GM18870 (cell line): ENCODE measurements at regions not wholly inside any gene's neighbourhood (a gene's known extent, or its start where the extent isn't known, plus 50 kb on each side); places are given as distances from the start of the nearest gene placed in this dataset.
"Not testable (repeated sequence)": the region's sequence is repeated elsewhere in the genome, so short reads cannot be mapped to it uniquely, and the experiment has no call there.

Source experiments
- ATAC-seq: cut with Tn5 transposase; IDR thresholded peaks from one replicate; pipeline ENCODE4 v1.9.1; 2021; ENCODE audit warnings: moderate library complexity; ENCODE audit not compliant: unreplicated experiment

DNA sequence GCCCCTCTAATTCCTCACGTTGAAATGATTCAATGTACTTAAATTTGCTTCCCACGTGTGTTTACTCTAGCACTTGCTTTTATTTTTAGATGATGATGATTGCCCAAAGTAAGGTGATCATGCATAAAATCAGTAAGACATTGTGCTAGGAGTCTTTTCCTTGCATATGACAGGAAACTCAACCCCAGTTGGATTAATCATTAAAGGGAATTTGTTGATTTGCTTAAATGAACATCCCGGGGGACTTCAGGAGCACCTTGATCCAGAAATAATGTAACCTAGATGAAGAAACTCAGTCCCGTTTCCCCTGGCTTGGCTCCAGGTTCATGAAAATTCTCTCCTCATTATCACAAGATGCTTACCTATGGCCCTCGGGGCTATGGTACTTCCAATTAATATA, 106.1 kb upstream of the STC2 start:
- no peak for ATAC-seq

DNA sequence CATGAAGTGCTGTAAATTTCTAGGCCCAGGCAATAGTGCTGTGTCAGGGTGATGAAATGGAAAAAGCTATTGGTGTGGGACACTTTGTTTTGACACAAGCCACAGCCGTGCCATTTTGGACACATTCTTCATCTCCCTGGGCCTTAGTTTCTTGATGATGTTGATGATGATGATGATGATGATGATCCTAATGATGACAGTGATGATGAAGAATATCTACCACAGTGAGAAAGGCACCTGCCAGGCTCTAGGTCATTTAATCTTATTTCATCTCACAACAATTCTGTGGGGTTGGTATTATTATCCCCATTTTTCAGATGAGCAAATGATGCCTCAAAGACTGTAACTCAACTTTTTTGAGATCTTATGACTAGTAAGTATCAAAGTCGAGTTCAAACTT, 102.2 kb upstream of the STC2 start:
- no peak for ATAC-seq

GRCh38 chr5:173429489-173430150, 101.4 kb upstream of the STC2 start:
- no peak for ATAC-seq

- ATAC-seq, result no peak
These were observed 95.4 kb upstream of the STC2 start for GRCh38 chr5:173423452-173424117.

DNA sequence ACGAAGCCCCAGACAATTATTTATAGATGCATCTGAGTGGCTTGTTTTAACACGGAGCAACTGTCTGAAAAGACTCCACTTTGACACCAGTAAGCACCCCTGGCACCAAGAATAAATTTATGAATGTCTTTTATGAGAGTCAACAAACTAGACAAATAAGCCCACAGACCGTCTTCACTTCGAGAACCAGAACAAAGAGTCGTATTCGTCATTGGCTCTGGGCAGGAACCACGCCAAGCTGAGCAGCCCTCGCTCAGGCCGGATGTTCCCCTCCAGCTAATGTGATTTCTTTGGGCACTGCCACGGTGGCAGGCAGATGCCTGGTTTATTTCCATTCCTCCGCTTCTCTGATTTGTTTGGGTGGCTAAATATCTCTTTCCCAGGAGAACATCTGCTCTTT, 91.9 kb upstream of the STC2 start:
- ATAC-seq, result no peak

- ATAC-seq, result no peak
These were observed 85.3 kb upstream of the STC2 start for GRCh38 chr5:173413471-173413982.

GRCh38 chr5:173412566-173412965, 84.4 kb upstream of the STC2 start:
- no peak for ATAC-seq

DNA sequence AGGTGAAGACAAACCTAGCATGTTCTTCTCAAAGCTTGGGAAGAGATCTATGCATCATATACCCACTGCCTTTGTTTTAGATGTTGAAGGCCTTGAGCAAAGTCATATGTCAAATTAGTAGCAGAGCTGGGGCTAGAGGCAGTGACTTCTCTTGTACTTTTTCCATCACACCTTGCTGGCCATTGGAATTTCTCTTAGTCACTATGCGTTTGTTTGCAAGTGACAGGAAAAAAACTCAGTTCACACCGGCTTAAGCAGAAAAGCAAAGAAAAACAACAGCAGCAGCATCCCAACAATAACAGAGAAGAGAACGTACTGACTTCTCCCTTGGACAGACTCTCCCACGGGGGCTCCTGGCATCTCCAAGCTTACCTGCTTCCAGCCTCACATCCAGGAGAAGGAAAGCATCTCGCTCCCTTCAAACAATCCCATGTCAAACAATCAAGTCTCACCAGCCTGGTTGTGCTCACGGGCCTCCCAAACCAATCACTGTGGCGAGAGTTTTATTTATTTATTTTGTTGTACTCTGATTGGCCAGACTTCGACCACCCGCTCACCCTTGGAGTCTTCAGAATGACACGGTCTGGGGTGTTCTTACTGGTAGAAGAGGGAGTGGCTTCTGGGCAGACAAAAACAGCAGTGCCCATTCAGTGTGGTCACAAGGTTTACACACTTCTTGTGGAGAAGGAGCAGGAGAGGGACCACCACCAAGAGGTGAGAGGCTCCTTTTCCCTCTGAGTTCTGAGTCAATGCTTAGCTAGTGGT, 83.8 kb upstream of the STC2 start:
- no peak for ATAC-seq

DNA sequence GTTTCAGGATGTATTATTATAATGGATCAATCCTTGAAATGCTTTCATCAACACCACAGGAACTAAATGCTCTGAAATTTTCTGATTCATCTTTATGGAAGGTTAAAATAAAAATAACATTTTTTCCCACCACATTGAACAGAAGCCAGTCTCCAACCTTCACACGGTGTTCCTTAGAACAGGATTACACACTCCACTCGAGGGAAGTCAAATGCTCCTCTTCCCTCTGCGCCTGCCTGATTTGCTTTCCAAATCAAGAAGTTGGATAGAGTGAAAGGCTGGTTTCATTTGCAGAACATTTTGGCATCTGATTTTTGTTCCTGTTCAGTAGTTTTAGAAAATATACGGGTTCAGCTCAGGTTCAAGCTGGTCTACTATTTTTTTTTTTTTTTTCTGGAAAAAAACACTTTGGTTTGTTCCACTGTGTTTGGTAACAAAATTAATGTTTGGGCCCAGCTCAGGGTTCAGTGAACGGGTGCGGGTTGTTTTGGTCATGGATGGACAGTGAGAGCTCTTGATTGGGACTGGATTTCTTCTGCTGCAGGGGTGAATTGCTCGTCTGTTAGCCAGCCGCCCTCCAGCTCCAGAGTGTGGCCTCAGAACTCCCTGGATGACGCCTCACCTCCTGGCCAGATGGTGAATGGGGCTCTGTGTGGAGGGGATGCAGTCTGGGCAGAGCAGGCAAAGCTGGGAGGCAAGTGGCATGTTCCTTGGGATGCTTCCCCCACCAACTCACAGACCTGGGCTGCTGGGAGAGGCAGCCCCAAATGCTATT, 82.4 kb upstream of the STC2 start:
- ATAC-seq, result no peak

DNA sequence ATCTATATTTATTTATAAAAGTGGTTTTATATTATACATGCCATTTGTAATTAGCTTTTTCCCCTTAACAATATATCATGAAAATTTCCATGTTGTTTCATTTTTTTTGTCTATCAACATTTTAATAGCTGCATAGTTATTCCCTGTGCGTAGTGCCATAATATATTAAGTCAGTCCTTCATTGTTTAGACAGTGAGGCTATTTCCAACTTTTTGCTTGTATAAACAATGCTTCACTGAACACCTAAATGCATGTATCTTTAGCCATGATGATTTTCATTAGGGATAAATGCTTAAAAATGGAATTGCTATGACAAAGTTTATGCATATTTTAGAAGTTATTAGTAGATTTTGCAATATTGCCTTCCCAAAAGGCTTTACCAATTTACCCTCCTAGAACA, 80.7 kb upstream of the STC2 start:
- ATAC-seq, result no peak

DNA sequence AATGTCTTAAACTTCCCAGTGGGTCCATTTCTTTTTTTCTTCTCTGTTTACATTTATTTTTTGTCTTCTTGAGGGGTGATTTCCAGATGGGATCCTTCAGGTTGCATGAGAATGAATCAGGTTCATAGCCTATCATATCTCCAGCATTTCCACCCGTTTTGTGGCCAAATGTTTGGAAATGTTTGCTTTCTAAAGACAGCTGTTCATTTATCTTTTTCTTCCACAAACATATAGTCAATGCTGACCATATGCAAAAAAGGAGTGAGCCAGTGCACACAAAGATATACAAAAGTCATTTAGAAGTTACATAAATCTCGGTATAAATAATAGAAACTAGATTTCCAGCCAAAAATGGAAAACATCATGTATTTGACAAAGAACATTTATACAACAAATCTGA, 71.6 kb upstream of the STC2 start:
- ATAC-seq, result no peak

- no peak for ATAC-seq
These were observed 69.3 kb upstream of the STC2 start for GRCh38 chr5:173397516-173397915.

- ATAC-seq, result no peak
These were observed 68.2 kb upstream of the STC2 start for GRCh38 chr5:173396311-173396993.

- no peak for ATAC-seq
These were observed 67.7 kb upstream of the STC2 start for GRCh38 chr5:173395933-173396308.

DNA sequence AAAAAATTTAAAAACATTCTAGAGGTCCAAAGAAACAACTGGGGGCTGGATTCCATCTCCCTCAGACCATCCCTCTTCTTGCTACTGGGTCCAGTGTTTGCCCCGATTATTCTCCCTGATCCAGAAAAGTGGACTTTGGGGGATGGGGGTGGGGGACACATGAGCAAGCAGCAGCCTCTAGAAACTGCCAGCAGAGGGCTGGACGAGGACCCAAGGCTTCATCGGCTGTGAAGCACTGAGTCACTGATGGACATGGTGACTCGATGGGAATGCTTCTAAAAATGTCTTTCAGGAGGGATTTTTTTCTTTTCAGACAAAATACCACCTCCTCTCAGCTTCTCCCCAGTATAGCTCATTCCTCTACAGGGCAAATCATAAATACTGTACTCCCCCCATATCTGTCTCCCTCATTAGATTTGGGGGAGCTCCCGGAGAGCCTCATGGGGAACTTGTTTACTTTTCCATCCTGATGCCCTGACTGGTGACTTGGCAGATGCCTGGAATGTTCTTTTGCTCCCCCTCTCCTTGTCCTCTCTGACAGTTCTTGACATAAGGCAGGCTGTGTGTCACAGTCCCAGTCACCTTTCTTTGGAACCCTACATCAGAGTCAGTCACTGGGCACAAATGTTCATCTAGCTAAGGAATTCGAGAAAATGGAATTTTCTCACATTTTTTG, 67.2 kb upstream of the STC2 start:
- ATAC-seq, result no peak

DNA sequence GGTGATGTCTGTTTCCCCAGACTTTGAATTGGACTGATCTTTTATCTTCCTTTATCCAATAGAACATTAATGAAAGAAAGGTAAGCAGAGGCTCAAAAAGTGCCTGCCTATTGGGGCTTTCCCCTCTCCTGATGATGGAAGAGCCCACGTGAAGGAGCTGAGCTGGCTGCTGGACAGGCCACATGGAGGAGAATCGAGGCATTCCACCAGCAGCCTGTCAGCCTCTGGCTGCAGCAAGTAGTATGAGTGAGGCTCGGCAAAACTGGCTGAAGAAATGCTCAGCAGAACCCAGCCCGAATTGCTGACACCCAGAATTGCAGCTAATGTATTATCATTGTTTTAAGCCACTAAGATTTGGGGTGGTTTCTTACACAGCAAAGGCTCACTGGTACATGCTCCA, 66.5 kb upstream of the STC2 start:
- no peak for ATAC-seq

GRCh38 chr5:173392172-173392571, 64.0 kb upstream of the STC2 start:
- ATAC-seq, result no peak

DNA sequence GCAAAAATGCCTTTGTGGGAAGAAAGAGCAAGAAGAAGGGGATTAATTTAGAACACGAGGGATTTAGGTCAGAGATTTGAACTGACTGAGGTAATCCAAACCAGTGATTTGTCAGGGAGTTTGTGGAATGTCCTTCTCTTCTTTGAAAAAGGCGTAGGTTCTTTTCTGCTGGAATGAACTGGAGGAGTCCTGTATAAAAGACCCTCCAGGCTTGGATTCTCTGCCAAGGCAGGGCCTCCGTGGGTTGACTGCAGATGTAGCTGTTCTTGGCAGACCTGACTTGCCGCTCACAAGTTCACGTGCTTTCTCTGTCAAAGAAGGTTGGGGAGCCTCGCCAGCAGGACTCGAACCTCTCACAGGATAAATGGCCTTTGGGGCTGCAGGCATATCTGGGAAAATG, 62.8 kb upstream of the STC2 start:
- no peak for ATAC-seq

DNA sequence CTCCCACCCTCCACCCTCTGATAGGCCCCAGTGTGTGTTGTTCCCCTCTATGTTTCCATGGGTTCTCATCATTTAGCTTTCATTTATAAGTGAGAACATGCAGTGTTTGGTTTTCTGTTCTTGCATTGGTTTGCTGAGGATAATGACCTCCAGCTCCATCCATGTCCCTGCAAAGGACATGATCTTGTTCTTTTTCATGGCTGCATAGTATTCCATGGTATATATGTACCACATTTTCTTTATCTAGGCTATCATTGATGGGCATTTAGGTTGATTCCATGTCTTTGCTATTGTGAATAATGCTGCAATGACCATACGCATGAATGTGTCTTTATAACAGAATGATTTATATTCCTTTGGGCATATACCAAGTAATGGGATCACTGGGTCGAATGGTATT, 59.1 kb upstream of the STC2 start:
- not testable (repeated sequence) for ATAC-seq

DNA sequence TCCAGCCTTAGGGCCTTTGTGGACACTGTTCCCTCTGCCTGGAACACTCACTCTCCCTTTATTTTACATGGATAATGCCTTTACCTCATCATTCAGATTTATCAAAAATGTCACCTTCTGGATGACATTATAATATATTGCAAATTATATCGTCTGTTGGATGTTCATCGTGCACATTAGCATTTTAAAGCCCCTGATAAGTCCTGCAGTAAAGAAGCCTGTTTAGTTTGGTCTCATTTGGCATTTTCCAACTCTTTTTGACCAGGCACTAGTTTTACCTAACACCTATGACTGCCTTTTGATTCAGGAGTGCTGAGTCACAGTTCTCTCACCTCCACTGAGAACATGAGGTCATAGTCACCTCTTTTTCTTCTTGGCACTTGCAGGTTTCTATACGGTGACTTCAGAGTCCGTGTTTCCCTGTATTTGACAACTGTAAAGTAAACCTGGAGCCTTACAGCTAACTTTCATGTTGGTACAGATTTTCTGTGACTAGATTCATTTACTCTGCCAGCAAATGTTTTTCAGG, 57.7 kb upstream of the STC2 start:
- no peak for ATAC-seq
